WTC11 (cell line): ENCODE measurements at regions not wholly inside any gene's neighbourhood (a gene's known extent, or its start where the extent isn't known, plus 50 kb on each side); places are given as distances from the start of the nearest gene placed in this dataset.

Experiments
- ATAC-seq: fragments of 200-7000 bp; cut with Tn5 transposase; 2 replicates; pipeline ENCODE4 v1.10.0; 2021; ENCODE audit warnings: mild to moderate bottlenecking, moderate library complexity
- CTCF ChIA-PET: fragments of 300-600 bp; sonication (Branson Sonifier 250); formaldehyde crosslinking; loops from one replicate; lab custom pipeline; 2021; ENCODE audit warnings: antibody characterized with exemption; lab: Charles Lee
- POLR2A ChIA-PET: fragments of 350-600 bp; sonication (Branson Sonifier 250); formaldehyde crosslinking; loops from one replicate; lab custom pipeline; 2021; ENCODE audit warnings: antibody characterized with exemption; lab: Charles Lee
- DNase-seq: peaks from one replicate; pipeline ENCODE4 v3.0.0; 2021; ENCODE audit warnings: low spot score
- H3K27ac Mint-ChIP-seq: 2 replicates; pipeline ENCODE4 v1.8.0; 2021; ENCODE audit warnings: mixed read lengths
- H3K27me3 Mint-ChIP-seq: 2 replicates; pipeline ENCODE4 v1.8.0; 2021; ENCODE audit warnings: low read depth, mild to moderate bottlenecking, moderate library complexity, mixed read lengths
- H3K36me3 Mint-ChIP-seq: 2 replicates; pipeline ENCODE4 v1.8.0; 2021; ENCODE audit warnings: mixed read lengths
- H3K4me1 Mint-ChIP-seq: 2 replicates; pipeline ENCODE4 v1.8.0; 2022; ENCODE audit warnings: mixed read lengths
- H3K4me3 Mint-ChIP-seq: 2 replicates; pipeline ENCODE4 v1.8.0; 2021; ENCODE audit warnings: mild to moderate bottlenecking, moderate library complexity, mixed read lengths
- H3K9me3 Mint-ChIP-seq: 2 replicates; pipeline ENCODE4 v1.8.0; 2021; ENCODE audit warnings: mixed read lengths
- CBFB ChIP-seq: sonication (generic); formaldehyde crosslinking; IDR thresholded peaks from 2 replicates; pipeline ENCODE4 v1.8.1; 2022; ENCODE audit warnings: mild to moderate bottlenecking, low read depth, missing genetic modification reagents
- ELF4 ChIP-seq: sonication (generic); formaldehyde crosslinking; IDR thresholded peaks from 2 replicates; pipeline ENCODE4 v1.8.1; 2022; ENCODE audit warnings: low read depth, mild to moderate bottlenecking, moderate library complexity, missing genetic modification reagents
- FOXP1 ChIP-seq: sonication (generic); formaldehyde crosslinking; IDR thresholded peaks from 2 replicates; pipeline ENCODE4 v1.8.0; 2022; ENCODE audit warnings: missing genetic modification reagents, mild to moderate bottlenecking, moderate library complexity, borderline replicate concordance
- GTF2I ChIP-seq: fragments of 250-450 bp; sonication (Bioruptor Pico); conservative IDR thresholded peaks from 2 replicates; pipeline ENCODE4 v1.4.0; 2021; ENCODE audit warnings: mild to moderate bottlenecking
- NR1H2 ChIP-seq: sonication (generic); formaldehyde crosslinking; IDR thresholded peaks from 2 replicates; pipeline ENCODE4 v1.9.0; 2021; ENCODE audit warnings: mild to moderate bottlenecking, moderate library complexity, missing genetic modification reagents
- NR2C2 ChIP-seq: sonication (generic); formaldehyde crosslinking; IDR thresholded peaks from 2 replicates; pipeline ENCODE4 v1.8.0; 2022; ENCODE audit warnings: mild to moderate bottlenecking, missing genetic modification reagents
- OVOL2 ChIP-seq: fragments of 250-450 bp; sonication (Bioruptor Pico); IDR thresholded peaks from 2 replicates; pipeline ENCODE4 v1.9.0; 2021; ENCODE audit warnings: mild to moderate bottlenecking, borderline replicate concordance
- SMAD3 ChIP-seq: sonication (generic); formaldehyde crosslinking; IDR thresholded peaks from 2 replicates; pipeline ENCODE4 v1.8.0; 2022; ENCODE audit warnings: missing genetic modification reagents, mild to moderate bottlenecking, borderline replicate concordance
- ZNF219 ChIP-seq: sonication (generic); formaldehyde crosslinking; IDR thresholded peaks from 2 replicates; pipeline ENCODE4 v1.8.0; 2023; ENCODE audit warnings: missing genetic modification reagents, mild to moderate bottlenecking, borderline replicate concordance
- ZNF423 ChIP-seq: fragments of 250-450 bp; sonication (Bioruptor Pico); IDR thresholded peaks from 2 replicates; pipeline ENCODE4 v2.1.2; 2022; ENCODE audit warnings: mild to moderate bottlenecking, moderate library complexity
- ZNF671 ChIP-seq: fragments of 250-450 bp; sonication (Bioruptor Pico); IDR thresholded peaks from 2 replicates; pipeline ENCODE4 v1.8.0; 2021; ENCODE audit warnings: mild to moderate bottlenecking
- TF ChIP-seq, protein P1 (sequence below): fragments of 250-450 bp; sonication (Bioruptor Pico); IDR thresholded peaks from 2 replicates; pipeline ENCODE4 v1.9.0; 2021; ENCODE audit warnings: moderate library complexity, mild to moderate bottlenecking, inconsistent platforms, borderline replicate concordance
- TF ChIP-seq, protein P2 (sequence below): sonication (generic); formaldehyde crosslinking; conservative IDR thresholded peaks from 2 replicates; pipeline ENCODE4 v1.8.1; 2022; ENCODE audit warnings: mild to moderate bottlenecking, missing genetic modification reagents
- TF ChIP-seq, protein P3 (sequence below): sonication (generic); formaldehyde crosslinking; IDR thresholded peaks from 2 replicates; pipeline ENCODE4 v1.8.1; 2022; ENCODE audit warnings: low read depth, mild to moderate bottlenecking, moderate library complexity, missing genetic modification reagents, borderline replicate concordance
- TF ChIP-seq, protein P4 (sequence below): sonication (generic); formaldehyde crosslinking; IDR thresholded peaks from 2 replicates; pipeline ENCODE4 v1.8.0; 2022; ENCODE audit warnings: missing genetic modification reagents
- TF ChIP-seq, protein P5 (sequence below): sonication (generic); formaldehyde crosslinking; IDR thresholded peaks from 2 replicates; pipeline ENCODE4 v1.8.1; 2023; ENCODE audit warnings: mild to moderate bottlenecking, missing genetic modification reagents
- TF ChIP-seq, protein P6 (sequence below): sonication (generic); formaldehyde crosslinking; IDR thresholded peaks from 2 replicates; pipeline ENCODE4 v1.8.0; 2023; ENCODE audit warnings: mild to moderate bottlenecking, missing genetic modification reagents
- TF ChIP-seq, protein P7 (sequence below): fragments of 200-600 bp; IDR thresholded peaks from 2 replicates; pipeline ENCODE4 v1.8.0; 2022; ENCODE audit warnings: antibody characterized with exemption
- TF ChIP-seq, protein P8 (sequence below): fragments of 250-450 bp; sonication (Bioruptor Pico); IDR thresholded peaks from 2 replicates; pipeline ENCODE4 v1.9.0; 2021; ENCODE audit warnings: mild to moderate bottlenecking

DNA sequence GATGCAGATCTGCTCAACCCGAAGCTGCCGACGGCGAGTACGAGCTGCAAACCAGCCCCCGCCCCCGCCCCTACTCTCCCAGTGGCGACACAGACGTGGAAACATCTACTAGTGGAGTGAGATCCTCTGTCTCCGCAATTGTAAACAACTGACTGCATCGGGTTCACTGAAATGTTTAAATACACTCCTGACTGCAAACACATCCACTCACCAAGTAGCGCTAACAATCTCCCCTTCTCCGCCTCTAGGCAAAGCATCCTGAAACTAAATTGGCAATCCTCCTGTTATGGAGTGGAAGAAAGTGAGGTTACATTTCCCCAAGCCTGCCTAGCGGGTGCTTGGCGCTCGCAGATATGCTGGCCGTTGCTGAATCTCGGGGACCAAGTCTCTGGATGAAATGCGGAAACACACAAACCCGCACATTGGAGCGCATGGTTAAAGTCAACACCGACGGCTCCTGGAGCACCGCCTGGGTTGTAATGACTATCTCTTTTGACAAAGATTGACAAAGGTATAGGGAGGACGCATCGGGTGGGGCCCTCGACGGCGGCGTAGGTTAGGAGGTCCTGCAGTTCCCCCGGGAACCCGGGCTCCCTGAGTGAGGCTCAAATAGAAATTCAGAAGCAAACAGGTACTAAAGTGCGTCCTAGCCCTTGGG is 117.0 kb upstream of the TEX13C start:
- H3K27me3 Mint-ChIP-seq = peaks cover 23% of the 10 kb centered on the region
- H3K4me1 Mint-ChIP-seq = peaks cover 24% of the 10 kb centered on the region
- H3K36me3 Mint-ChIP-seq = no peaks in the 10 kb centered on the region
- TF ChIP-seq, protein P1, sequence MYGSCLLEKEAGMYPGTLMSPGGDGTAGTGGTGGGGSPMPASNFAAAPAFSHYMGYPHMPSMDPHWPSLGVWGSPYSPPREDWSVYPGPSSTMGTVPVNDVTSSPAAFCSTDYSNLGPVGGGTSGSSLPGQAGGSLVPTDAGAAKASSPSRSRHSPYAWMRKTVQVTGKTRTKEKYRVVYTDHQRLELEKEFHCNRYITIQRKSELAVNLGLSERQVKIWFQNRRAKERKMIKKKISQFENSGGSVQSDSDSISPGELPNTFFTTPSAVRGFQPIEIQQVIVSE = no peak
- TF ChIP-seq ELF4 (CRISPR knock-in tag) (no peak), NR2C2 (CRISPR knock-in tag) (no peak), ZNF671 (CRISPR knock-in tag) (no peak), NR1H2 (CRISPR knock-in tag) (no peak), CBFB (CRISPR knock-in tag) (no peak), OVOL2 (CRISPR knock-in tag) (no peak), ZNF219 (CRISPR knock-in tag) (no peak), GTF2I (CRISPR knock-in tag) (no peak), FOXP1 (CRISPR knock-in tag) (no peak), SMAD3 (CRISPR knock-in tag) (no peak), ZNF423 (no peak)
- TF ChIP-seq, protein P2, sequence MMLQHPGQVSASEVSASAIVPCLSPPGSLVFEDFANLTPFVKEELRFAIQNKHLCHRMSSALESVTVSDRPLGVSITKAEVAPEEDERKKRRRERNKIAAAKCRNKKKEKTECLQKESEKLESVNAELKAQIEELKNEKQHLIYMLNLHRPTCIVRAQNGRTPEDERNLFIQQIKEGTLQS (CRISPR knock-in tag) = no peak
- TF ChIP-seq, protein P3, sequence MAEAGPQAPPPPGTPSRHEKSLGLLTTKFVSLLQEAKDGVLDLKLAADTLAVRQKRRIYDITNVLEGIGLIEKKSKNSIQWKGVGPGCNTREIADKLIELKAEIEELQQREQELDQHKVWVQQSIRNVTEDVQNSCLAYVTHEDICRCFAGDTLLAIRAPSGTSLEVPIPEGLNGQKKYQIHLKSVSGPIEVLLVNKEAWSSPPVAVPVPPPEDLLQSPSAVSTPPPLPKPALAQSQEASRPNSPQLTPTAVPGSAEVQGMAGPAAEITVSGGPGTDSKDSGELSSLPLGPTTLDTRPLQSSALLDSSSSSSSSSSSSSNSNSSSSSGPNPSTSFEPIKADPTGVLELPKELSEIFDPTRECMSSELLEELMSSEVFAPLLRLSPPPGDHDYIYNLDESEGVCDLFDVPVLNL (CRISPR knock-in tag) = no peak
- TF ChIP-seq, protein P4, sequence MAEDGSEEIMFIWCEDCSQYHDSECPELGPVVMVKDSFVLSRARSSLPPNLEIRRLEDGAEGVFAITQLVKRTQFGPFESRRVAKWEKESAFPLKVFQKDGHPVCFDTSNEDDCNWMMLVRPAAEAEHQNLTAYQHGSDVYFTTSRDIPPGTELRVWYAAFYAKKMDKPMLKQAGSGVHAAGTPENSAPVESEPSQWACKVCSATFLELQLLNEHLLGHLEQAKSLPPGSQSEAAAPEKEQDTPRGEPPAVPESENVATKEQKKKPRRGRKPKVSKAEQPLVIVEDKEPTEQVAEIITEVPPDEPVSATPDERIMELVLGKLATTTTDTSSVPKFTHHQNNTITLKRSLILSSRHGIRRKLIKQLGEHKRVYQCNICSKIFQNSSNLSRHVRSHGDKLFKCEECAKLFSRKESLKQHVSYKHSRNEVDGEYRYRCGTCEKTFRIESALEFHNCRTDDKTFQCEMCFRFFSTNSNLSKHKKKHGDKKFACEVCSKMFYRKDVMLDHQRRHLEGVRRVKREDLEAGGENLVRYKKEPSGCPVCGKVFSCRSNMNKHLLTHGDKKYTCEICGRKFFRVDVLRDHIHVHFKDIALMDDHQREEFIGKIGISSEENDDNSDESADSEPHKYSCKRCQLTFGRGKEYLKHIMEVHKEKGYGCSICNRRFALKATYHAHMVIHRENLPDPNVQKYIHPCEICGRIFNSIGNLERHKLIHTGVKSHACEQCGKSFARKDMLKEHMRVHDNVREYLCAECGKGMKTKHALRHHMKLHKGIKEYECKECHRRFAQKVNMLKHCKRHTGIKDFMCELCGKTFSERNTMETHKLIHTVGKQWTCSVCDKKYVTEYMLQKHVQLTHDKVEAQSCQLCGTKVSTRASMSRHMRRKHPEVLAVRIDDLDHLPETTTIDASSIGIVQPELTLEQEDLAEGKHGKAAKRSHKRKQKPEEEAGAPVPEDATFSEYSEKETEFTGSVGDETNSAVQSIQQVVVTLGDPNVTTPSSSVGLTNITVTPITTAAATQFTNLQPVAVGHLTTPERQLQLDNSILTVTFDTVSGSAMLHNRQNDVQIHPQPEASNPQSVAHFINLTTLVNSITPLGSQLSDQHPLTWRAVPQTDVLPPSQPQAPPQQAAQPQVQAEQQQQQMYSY = no peak
- TF ChIP-seq, protein P5, sequence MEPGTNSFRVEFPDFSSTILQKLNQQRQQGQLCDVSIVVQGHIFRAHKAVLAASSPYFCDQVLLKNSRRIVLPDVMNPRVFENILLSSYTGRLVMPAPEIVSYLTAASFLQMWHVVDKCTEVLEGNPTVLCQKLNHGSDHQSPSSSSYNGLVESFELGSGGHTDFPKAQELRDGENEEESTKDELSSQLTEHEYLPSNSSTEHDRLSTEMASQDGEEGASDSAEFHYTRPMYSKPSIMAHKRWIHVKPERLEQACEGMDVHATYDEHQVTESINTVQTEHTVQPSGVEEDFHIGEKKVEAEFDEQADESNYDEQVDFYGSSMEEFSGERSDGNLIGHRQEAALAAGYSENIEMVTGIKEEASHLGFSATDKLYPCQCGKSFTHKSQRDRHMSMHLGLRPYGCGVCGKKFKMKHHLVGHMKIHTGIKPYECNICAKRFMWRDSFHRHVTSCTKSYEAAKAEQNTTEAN (CRISPR knock-in tag) = no peak
- TF ChIP-seq, protein P6, sequence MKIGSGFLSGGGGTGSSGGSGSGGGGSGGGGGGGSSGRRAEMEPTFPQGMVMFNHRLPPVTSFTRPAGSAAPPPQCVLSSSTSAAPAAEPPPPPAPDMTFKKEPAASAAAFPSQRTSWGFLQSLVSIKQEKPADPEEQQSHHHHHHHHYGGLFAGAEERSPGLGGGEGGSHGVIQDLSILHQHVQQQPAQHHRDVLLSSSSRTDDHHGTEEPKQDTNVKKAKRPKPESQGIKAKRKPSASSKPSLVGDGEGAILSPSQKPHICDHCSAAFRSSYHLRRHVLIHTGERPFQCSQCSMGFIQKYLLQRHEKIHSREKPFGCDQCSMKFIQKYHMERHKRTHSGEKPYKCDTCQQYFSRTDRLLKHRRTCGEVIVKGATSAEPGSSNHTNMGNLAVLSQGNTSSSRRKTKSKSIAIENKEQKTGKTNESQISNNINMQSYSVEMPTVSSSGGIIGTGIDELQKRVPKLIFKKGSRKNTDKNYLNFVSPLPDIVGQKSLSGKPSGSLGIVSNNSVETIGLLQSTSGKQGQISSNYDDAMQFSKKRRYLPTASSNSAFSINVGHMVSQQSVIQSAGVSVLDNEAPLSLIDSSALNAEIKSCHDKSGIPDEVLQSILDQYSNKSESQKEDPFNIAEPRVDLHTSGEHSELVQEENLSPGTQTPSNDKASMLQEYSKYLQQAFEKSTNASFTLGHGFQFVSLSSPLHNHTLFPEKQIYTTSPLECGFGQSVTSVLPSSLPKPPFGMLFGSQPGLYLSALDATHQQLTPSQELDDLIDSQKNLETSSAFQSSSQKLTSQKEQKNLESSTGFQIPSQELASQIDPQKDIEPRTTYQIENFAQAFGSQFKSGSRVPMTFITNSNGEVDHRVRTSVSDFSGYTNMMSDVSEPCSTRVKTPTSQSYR (CRISPR knock-in tag) = no peak
- TF ChIP-seq, protein P7, sequence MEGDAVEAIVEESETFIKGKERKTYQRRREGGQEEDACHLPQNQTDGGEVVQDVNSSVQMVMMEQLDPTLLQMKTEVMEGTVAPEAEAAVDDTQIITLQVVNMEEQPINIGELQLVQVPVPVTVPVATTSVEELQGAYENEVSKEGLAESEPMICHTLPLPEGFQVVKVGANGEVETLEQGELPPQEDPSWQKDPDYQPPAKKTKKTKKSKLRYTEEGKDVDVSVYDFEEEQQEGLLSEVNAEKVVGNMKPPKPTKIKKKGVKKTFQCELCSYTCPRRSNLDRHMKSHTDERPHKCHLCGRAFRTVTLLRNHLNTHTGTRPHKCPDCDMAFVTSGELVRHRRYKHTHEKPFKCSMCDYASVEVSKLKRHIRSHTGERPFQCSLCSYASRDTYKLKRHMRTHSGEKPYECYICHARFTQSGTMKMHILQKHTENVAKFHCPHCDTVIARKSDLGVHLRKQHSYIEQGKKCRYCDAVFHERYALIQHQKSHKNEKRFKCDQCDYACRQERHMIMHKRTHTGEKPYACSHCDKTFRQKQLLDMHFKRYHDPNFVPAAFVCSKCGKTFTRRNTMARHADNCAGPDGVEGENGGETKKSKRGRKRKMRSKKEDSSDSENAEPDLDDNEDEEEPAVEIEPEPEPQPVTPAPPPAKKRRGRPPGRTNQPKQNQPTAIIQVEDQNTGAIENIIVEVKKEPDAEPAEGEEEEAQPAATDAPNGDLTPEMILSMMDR = no peak
- TF ChIP-seq, protein P8, sequence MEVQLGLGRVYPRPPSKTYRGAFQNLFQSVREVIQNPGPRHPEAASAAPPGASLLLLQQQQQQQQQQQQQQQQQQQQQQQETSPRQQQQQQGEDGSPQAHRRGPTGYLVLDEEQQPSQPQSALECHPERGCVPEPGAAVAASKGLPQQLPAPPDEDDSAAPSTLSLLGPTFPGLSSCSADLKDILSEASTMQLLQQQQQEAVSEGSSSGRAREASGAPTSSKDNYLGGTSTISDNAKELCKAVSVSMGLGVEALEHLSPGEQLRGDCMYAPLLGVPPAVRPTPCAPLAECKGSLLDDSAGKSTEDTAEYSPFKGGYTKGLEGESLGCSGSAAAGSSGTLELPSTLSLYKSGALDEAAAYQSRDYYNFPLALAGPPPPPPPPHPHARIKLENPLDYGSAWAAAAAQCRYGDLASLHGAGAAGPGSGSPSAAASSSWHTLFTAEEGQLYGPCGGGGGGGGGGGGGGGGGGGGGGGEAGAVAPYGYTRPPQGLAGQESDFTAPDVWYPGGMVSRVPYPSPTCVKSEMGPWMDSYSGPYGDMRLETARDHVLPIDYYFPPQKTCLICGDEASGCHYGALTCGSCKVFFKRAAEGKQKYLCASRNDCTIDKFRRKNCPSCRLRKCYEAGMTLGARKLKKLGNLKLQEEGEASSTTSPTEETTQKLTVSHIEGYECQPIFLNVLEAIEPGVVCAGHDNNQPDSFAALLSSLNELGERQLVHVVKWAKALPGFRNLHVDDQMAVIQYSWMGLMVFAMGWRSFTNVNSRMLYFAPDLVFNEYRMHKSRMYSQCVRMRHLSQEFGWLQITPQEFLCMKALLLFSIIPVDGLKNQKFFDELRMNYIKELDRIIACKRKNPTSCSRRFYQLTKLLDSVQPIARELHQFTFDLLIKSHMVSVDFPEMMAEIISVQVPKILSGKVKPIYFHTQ (CRISPR knock-in tag) = no peak
- ATAC-seq = no peak
- ChIA-PET POLR2A (no interaction called here), CTCF (interaction anchor here (0.6 to 0.7 kb wide), 2 partner anchors 70 to 269 kb away, joined by 3 to 4 read pairs; no protein-coding TSS in a partner anchor)
- no peak overlapping the region for H3K27ac Mint-ChIP-seq
- H3K9me3 Mint-ChIP-seq = no peaks in the 10 kb centered on the region
- DNase-seq = peak; percentile 14
- H3K4me3 Mint-ChIP-seq = peak overlapping the region; percentile 92
